GM12878 (cell line): ENCODE measurements at regions not wholly inside any gene's neighbourhood (a gene's known extent, or its start where the extent isn't known, plus 50 kb on each side); places are given as distances from the start of the nearest gene placed in this dataset.

ENCODE experiments used
- ATAC-seq: fragments of 200-7000 bp; cut with Tn5 transposase; 3 replicates; pipeline ENCODE4 v1.9.1; 2020; ENCODE audit warnings: mild to moderate bottlenecking, moderate library complexity
- BruUV-seq: library from RNA; stranded (reverse); fragments of 400-500 nt; replicated peaks from 2 replicates; lab custom pipeline; 2021; lab: Mats Ljungman, UMichigan
- CTCF ChIA-PET: fragments of 300-600 bp; sonication (Branson Sonifier 250); formaldehyde crosslinking; extraction: SDS; loops from one replicate; lab custom pipeline; 2021; ENCODE audit warnings: inconsistent platforms; lab: Yijun Ruan, JAX
- POLR2A ChIA-PET: fragments of 350-600 bp; formaldehyde crosslinking; extraction: SDS; loops from one replicate; lab custom pipeline; 2021; ENCODE audit warnings: inconsistent platforms; lab: Charles Lee
- RAD21 ChIA-PET: fragments of 300-600 bp; sonication (Branson Sonifier 250); formaldehyde crosslinking; loops from one replicate; lab custom pipeline; 2023; ENCODE audit warnings: antibody characterized with exemption; ENCODE audit not compliant: unreplicated experiment; lab: Charles Lee
- SMC1A ChIA-PET: fragments of 300-600 bp; sonication (Branson Sonifier 250); formaldehyde crosslinking; loops from one replicate; lab custom pipeline; 2023; ENCODE audit not compliant: unreplicated experiment, uncharacterized antibody; lab: Charles Lee
- DNase-seq: peaks from one replicate; pipeline ENCODE4 v3.0.0-alpha.2; 2011; ENCODE audit warnings: low read depth, low spot score
- FAIRE-seq: peaks from 3 replicates; lab custom pipeline; 2011; peaks lifted over from hg19 to GRCh38; lab: Jason Lieb, UNC
- H2AFZ ChIP-seq: 2 replicates; pipeline ENCODE4 v1.6.0; 2011; ENCODE audit warnings: low read depth, low read length, control low read depth; ENCODE audit not compliant: control insufficient read depth
- H3K27ac ChIP-seq: 2 replicates; pipeline ENCODE4 v1.5.1; 2011; ENCODE audit warnings: control low read depth; ENCODE audit not compliant: control insufficient read depth, insufficient read depth
- H3K27me3 ChIP-seq, 2 experiments: replicated peaks in 1 of 2; 2 replicates each; pipeline versions ENCODE4 v1.6.0 to v1.6.1; 2011; ENCODE audit warnings: low read length in 1 of 2; ENCODE audit not compliant: control insufficient read depth in 2 of 2, insufficient read depth in 2 of 2
- H3K36me3 ChIP-seq, 2 experiments: 2 replicates each; pipeline ENCODE4 v1.5.1; 2011; ENCODE audit warnings: low read length in 1 of 2; ENCODE audit not compliant: control insufficient read depth in 2 of 2, insufficient read depth in 2 of 2
- H3K4me1 ChIP-seq: 2 replicates; pipeline ENCODE4 v1.6.1; 2011; ENCODE audit warnings: mild to moderate bottlenecking, low read length, moderate library complexity, mixed read lengths; ENCODE audit not compliant: control insufficient read depth, insufficient read depth
- H3K4me2 ChIP-seq: 2 replicates; pipeline ENCODE4 v1.6.0; 2011; ENCODE audit warnings: control low read depth; ENCODE audit not compliant: control insufficient read depth, insufficient read depth
- H3K4me3 ChIP-seq: fragments of 200-600 bp; sonication (generic); 2 replicates; pipeline ENCODE4 v1.5.1; 2016
- H3K79me2 ChIP-seq: 2 replicates; pipeline ENCODE4 v1.6.0; 2011; ENCODE audit warnings: low read length; ENCODE audit not compliant: control insufficient read depth, insufficient read depth
- H3K9ac ChIP-seq: 2 replicates; pipeline ENCODE4 v1.8.0; 2011; ENCODE audit warnings: low read length, control low read depth, mixed read lengths; ENCODE audit not compliant: control insufficient read depth, insufficient read depth
- H3K9me3 ChIP-seq: replicated peaks from 3 replicates; pipeline ENCODE4 v1.5.1; 2011; ENCODE audit warnings: mild to moderate bottlenecking, low read length; ENCODE audit not compliant: control insufficient read depth, insufficient read depth
- H4K20me1 ChIP-seq: 2 replicates; pipeline ENCODE4 v1.6.0; 2011; ENCODE audit not compliant: control insufficient read depth, insufficient read depth
- ASH2L ChIP-seq: fragments of 300-600, 200-600 bp; sonication (generic); IDR thresholded peaks from 2 replicates; pipeline ENCODE4 v1.6.1; 2017; ENCODE audit warnings: low read depth, mild to moderate bottlenecking, borderline replicate concordance
- ATF7 ChIP-seq: fragments of 450-650 bp; IDR thresholded peaks from 2 replicates; pipeline ENCODE4 v1.6.1; 2016; ENCODE audit warnings: low read depth, mild to moderate bottlenecking
- BHLHE40 ChIP-seq, 2 experiments: fragments of 450-650 bp in 1 of 2; IDR thresholded peaks; 2 replicates each; pipeline ENCODE4 v1.6.1; 2011 to 2017; ENCODE audit warnings: low read depth in 2 of 2, borderline replicate concordance in 1 of 2, improper control_type of control experiment in 1 of 2, low read length in 1 of 2, mild to moderate bottlenecking in 1 of 2
- BRCA1 ChIP-seq: IDR thresholded peaks from 2 replicates; pipeline ENCODE4 v1.6.1; 2011; ENCODE audit warnings: low read depth, low read length, improper control_type of control experiment
- CBFB ChIP-seq: IDR thresholded peaks from 2 replicates; pipeline ENCODE4 v1.6.1; 2016; ENCODE audit warnings: antibody characterized with exemption, low read depth
- EP300 ChIP-seq, 2 experiments: fragments of 150-350 bp in 1 of 2; IDR thresholded peaks; 2 replicates each; pipeline ENCODE4 v1.6.1; 2011 to 2012; ENCODE audit warnings: low read depth in 2 of 2, low read length in 2 of 2, borderline replicate concordance in 1 of 2, improper control_type of control experiment in 1 of 2, inconsistent platforms in 1 of 2; ENCODE audit not compliant: control insufficient read depth in 1 of 2
- FOXM1 ChIP-seq: IDR thresholded peaks from 2 replicates; pipeline ENCODE4 v1.6.1; 2012; ENCODE audit warnings: low read depth, mild to moderate bottlenecking, inconsistent platforms, low read length, moderate library complexity
- KAT2A ChIP-seq: conservative IDR thresholded peaks from 2 replicates; pipeline ENCODE4 v1.6.1; 2011; ENCODE audit warnings: low read depth, low read length; ENCODE audit not compliant: control insufficient read depth
- MXI1 ChIP-seq: fragments of 150-350 bp; IDR thresholded peaks from 2 replicates; pipeline ENCODE4 v1.6.1; 2011; ENCODE audit warnings: low read depth, mild to moderate bottlenecking, inconsistent platforms, low read length, improper control_type of control experiment
- NFXL1 ChIP-seq: fragments of 450-650 bp; IDR thresholded peaks from 2 replicates; pipeline ENCODE4 v1.6.1; 2017; ENCODE audit warnings: antibody characterized with exemption, mild to moderate bottlenecking, borderline replicate concordance
- NFYA ChIP-seq: IDR thresholded peaks from 2 replicates; pipeline ENCODE4 v1.6.1; 2011; ENCODE audit warnings: low read depth, mild to moderate bottlenecking, low read length, improper control_type of control experiment, borderline replicate concordance
- PML ChIP-seq: IDR thresholded peaks from 2 replicates; pipeline ENCODE4 v1.6.1; 2012; ENCODE audit warnings: low read length, inconsistent platforms
- POLR2AphosphoS5 ChIP-seq: IDR thresholded peaks from 2 replicates; pipeline ENCODE4 v1.6.1; 2011; ENCODE audit warnings: mild to moderate bottlenecking, low read length, inconsistent platforms
- RAD21 ChIP-seq: IDR thresholded peaks from 2 replicates; pipeline ENCODE4 v1.6.1; 2011; ENCODE audit warnings: mild to moderate bottlenecking, low read depth, low read length, moderate library complexity; ENCODE audit not compliant: insufficient read depth
- ZNF384 ChIP-seq: IDR thresholded peaks from 2 replicates; pipeline ENCODE4 v1.6.1; 2012; ENCODE audit warnings: low read depth, mild to moderate bottlenecking, low read length, improper control_type of control experiment, borderline replicate concordance
- ZNF622 ChIP-seq: fragments of 450-650 bp; IDR thresholded peaks from 2 replicates; pipeline ENCODE4 v1.6.1; 2017; ENCODE audit warnings: mild to moderate bottlenecking, inconsistent platforms
- in situ Hi-C: fragments of 300-500 bp; cut with MboI; formaldehyde crosslinking; loops from 9 replicates; pipeline ENCODE4 v1.14.3; 2018; ENCODE audit warnings: mixed read lengths
- intact Hi-C: fragments of 100-400 bp; cut with micrococcal nuclease; formaldehyde crosslinking; loops from one replicate; pipeline ENCODE4 v1.14.2; 2022; ENCODE audit not compliant: unreplicated experiment
- TF ChIP-seq, protein P1 (sequence below), 3 experiments: IDR thresholded peaks in 2 of 3; conservative IDR thresholded peaks in 1 of 3; 2 replicates each; pipeline ENCODE4 v1.5.1; 2011; ENCODE audit warnings: low read depth in 3 of 3, low read length in 3 of 3, mild to moderate bottlenecking in 3 of 3, control low read depth in 2 of 3, moderate library complexity in 2 of 3, inconsistent platforms in 1 of 3, mixed read lengths in 1 of 3; ENCODE audit not compliant: control insufficient read depth in 2 of 3, insufficient read depth in 1 of 3; ENCODE audit errors: extremely low read depth in 1 of 3
- TF ChIP-seq, protein P2 (sequence below): fragments of 450-650 bp; IDR thresholded peaks from 2 replicates; pipeline ENCODE4 v1.6.1; 2016; ENCODE audit warnings: mild to moderate bottlenecking

DNA sequence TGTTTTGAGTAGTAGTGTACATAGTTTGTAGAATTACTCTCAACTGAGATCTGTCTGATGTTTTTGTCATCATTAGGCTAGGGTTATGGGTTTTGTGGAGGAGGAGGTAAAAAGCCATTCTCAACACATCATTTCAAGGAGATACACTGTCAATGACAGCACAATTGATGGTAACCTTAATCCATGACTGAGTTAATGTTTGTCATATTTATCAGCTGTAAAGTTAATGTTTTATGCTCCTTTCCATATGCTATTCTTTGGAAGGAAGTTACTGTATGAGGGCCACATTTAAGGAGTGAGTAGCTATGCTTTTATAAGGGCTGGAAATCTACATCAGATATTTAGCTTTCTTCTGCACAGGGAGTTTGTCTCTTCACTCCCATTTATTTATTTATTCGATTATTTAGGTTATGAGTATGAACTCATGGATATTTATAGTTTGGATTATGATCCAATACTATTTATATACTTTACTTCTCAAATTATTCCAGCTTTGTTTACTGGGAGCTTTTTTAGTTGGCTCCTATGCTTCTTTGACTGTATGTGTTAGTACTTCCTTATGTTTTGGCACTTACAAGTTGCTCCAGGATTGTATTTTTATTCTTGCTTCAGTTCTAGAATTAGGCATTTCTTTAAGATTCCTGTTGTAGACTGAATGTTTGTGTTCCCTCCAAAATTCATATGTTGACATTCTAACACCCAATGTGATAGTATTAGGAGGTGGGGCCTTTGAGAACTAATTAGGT lies 156.6 kb upstream of the HCRTR2 start (continued):
- TF ChIP-seq, protein P1, sequence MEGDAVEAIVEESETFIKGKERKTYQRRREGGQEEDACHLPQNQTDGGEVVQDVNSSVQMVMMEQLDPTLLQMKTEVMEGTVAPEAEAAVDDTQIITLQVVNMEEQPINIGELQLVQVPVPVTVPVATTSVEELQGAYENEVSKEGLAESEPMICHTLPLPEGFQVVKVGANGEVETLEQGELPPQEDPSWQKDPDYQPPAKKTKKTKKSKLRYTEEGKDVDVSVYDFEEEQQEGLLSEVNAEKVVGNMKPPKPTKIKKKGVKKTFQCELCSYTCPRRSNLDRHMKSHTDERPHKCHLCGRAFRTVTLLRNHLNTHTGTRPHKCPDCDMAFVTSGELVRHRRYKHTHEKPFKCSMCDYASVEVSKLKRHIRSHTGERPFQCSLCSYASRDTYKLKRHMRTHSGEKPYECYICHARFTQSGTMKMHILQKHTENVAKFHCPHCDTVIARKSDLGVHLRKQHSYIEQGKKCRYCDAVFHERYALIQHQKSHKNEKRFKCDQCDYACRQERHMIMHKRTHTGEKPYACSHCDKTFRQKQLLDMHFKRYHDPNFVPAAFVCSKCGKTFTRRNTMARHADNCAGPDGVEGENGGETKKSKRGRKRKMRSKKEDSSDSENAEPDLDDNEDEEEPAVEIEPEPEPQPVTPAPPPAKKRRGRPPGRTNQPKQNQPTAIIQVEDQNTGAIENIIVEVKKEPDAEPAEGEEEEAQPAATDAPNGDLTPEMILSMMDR (IDR thresholded peaks at IDR 0.05 in 2 of 3, conservative IDR thresholded peaks at IDR 0.05 in 1 of 3; ENCODE audit: control insufficient read depth in 2 of 3, extremely low read depth in 1 of 3, insufficient read depth in 1 of 3, low read depth in 3 of 3, low read length in 3 of 3): no peak
- no peak for TF ChIP-seq ZNF622
- TF ChIP-seq POLR2AphosphoS5: no peak
- TF ChIP-seq NFYA: no peak
- TF ChIP-seq BHLHE40 (IDR thresholded peaks at IDR 0.05; ENCODE audit: borderline replicate concordance in 1 of 2, low read depth in 2 of 2, low read length in 1 of 2): no peak
- TF ChIP-seq FOXM1: no peak
- TF ChIP-seq EP300 (IDR thresholded peaks at IDR 0.05; ENCODE audit: borderline replicate concordance in 1 of 2, control insufficient read depth in 1 of 2, low read depth in 2 of 2, low read length in 2 of 2): no peak
- TF ChIP-seq BRCA1: no peak
- TF ChIP-seq PML: no peak

DNA sequence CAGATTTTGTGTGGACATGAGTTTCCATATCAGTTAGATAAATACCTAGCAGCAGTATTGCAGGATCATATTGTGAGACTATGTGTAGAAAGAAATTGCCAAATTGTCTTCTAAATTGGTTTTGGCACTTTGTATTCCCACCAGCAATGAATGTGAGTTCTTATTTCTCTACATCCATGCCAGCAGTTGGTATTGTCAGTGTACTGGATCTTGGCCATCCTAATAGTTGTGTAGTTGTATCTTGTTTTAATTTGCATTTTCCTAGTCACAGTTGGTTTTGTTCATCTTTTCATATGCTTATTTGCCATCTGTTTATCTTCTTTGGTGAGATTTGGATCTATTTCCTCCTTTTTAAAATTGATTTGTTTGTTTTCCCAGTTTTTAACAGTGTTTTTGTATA lies 154.7 kb upstream of the HCRTR2 start:
- Histone ChIP-seq H3K4me3 (no peak overlapping the region), H3K9me3 (no peaks in the 10 kb centered on the region), H3K9ac (no peak overlapping the region), H3K4me1 (no peaks in the 10 kb centered on the region), H2AFZ (no peak overlapping the region), H3K4me2 (no peak overlapping the region), H3K27ac (no peak overlapping the region), H3K36me3 (no peaks in the 10 kb centered on the region), H3K27me3 (no peaks in the 10 kb centered on the region), H3K79me2 (no peaks in the 10 kb centered on the region), H4K20me1 (no peaks in the 10 kb centered on the region)
- no peak for DNase-seq
- no peak for FAIRE-seq
- ChIA-PET RAD21 (no interaction called here), SMC1A (no interaction called here), POLR2A (no interaction called here), CTCF (no interaction called here)
- TF ChIP-seq ATF7: no peak
- TF ChIP-seq NFXL1: no peak
- TF ChIP-seq CBFB: no peak
- no peak for TF ChIP-seq KAT2A
- TF ChIP-seq, protein P2, sequence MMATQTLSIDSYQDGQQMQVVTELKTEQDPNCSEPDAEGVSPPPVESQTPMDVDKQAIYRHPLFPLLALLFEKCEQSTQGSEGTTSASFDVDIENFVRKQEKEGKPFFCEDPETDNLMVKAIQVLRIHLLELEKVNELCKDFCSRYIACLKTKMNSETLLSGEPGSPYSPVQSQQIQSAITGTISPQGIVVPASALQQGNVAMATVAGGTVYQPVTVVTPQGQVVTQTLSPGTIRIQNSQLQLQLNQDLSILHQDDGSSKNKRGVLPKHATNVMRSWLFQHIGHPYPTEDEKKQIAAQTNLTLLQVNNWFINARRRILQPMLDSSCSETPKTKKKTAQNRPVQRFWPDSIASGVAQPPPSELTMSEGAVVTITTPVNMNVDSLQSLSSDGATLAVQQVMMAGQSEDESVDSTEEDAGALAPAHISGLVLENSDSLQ: no peak
- TF ChIP-seq ASH2L: no peak
- no peak for TF ChIP-seq ZNF384
- TF ChIP-seq RAD21: no peak
- TF ChIP-seq MXI1: no peak
- no peak for ATAC-seq
- BruUV-seq: no TSS peak
- in situ Hi-C loops: no loop called here
- intact Hi-C loops: no loop called here
